AG09309 (cell line): ENCODE measurements at regions not wholly inside any gene's neighbourhood (a gene's known extent, or its start where the extent isn't known, plus 50 kb on each side); places are given as distances from the start of the nearest gene placed in this dataset.

Experiments used
- DNase-seq: peaks from one replicate; pipeline ENCODE4 v3.0.0-alpha.2; 2010; ENCODE audit warnings: low read depth
- H3K4me3 ChIP-seq: 2 replicates; pipeline ENCODE4 v1.5.1; 2011; ENCODE audit warnings: mild to moderate bottlenecking, low read depth, low read length, moderate library complexity; ENCODE audit not compliant: control insufficient read depth
- CTCF ChIP-seq: IDR thresholded peaks from 2 replicates; pipeline ENCODE4 v1.5.1; 2011; ENCODE audit warnings: mild to moderate bottlenecking, low read depth, low read length, inconsistent platforms; ENCODE audit not compliant: insufficient read depth, control insufficient read depth; ENCODE audit errors: missing control alignments

GRCh38 chr5:85813146-85813545, 804.6 kb upstream of the COX7C start:
- TF ChIP-seq CTCF: no peak
- no peak for DNase-seq
- H3K4me3 ChIP-seq: no peak overlapping the region

DNA sequence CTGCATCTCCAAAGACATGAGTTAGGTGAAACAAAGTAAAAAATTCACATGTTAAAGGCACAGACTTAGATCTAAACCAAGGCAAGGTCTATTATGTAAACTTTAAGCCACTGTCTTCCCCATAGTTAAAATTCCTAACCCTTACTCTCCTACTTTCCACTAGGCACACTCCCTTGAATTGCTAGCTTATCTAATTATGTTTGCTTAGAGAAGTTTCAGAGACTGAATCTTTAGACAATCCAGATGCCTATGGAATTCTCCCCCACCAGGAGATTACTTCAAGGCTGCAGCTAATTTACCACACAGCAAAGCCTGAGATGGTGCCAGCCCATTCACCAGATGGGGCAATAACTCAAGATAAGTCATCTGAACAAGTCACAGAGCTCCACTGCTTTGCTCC, 803.1 kb upstream of the COX7C start:
- TF ChIP-seq CTCF: no peak
- no peak for DNase-seq
- H3K4me3 ChIP-seq: no peak overlapping the region

- H3K4me3 ChIP-seq: no peak overlapping the region
- DNase-seq: no peak
- TF ChIP-seq CTCF: no peak
Measured at GRCh38 chr5:85823462-85824426, 794.0 kb upstream of the COX7C start.

- no peak overlapping the region for H3K4me3 ChIP-seq
- DNase-seq: no peak
- no peak for TF ChIP-seq CTCF
Measured at GRCh38 chr5:85838781-85839180, 779.0 kb upstream of the COX7C start.

DNA sequence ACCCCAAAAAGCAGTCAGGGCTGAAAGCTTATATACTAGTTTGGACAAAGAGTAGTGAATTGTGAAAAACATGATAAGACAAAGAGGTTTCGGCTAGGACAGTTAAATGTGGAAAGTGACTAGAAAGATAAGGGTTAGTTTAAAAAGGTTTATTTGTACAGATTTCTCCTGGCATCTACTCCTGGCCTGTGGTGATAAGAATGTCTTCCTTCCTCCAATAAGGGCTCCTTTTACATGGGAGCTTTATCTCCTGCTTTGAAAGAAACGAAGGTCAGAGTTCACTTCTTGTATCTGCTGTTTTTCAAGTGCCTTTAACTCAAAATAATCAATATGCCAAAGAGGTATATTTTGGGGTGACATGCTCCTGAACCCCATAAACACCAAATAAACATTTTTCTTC, 776.1 kb upstream of the COX7C start:
- H3K4me3 ChIP-seq: no peak overlapping the region
- DNase-seq: no peak
- no peak for TF ChIP-seq CTCF

DNA sequence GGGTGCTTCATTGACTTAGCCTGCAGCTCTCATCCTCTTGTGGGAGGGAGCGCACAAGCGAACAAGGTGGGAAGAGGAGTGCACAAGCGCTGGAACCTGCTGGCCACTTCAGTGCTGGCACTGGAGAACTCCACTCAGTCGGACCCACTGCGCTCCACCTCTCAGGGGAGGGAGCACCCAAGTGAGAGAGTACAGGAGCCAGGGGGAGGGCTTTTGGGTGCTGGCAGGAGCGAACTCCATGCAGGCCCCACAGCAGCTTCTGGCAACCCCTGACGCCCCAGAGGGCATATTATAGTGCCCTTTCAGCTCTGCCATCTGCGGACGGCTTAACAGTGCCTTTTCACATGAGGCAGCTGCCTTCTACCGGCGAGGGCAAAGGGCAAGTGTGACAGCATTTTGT, 774.2 kb upstream of the COX7C start:
- no peak for TF ChIP-seq CTCF
- no peak overlapping the region for H3K4me3 ChIP-seq
- DNase-seq: no peak

GRCh38 chr5:85849411-85849810, 768.3 kb upstream of the COX7C start:
- DNase-seq: no peak
- TF ChIP-seq CTCF: no peak
- H3K4me3 ChIP-seq: no peak overlapping the region
